MCF 10A (cell line): ENCODE measurements at regions not wholly inside any gene's neighbourhood (a gene's known extent, or its start where the extent isn't known, plus 50 kb on each side); places are given as distances from the start of the nearest gene placed in this dataset.

Experiments used
- BruUV-seq: library from RNA; stranded (reverse); fragments of 400-500 nt; replicated peaks from 2 replicates; lab custom pipeline; 2021; lab: Mats Ljungman, UMichigan
- CTCF ChIA-PET: fragments of 300-600 bp; sonication (Branson Sonifier 250); formaldehyde crosslinking; extraction: SDS; loops from one replicate; lab custom pipeline; 2021; ENCODE audit warnings: antibody characterized with exemption, inconsistent platforms; lab: Yijun Ruan, JAX
- POLR2A ChIA-PET: fragments of 300-600, 350-650 bp; sonication (Branson Sonifier 250); formaldehyde crosslinking; extraction: SDS; loops from one replicate; lab custom pipeline; 2020; ENCODE audit warnings: antibody characterized with exemption, inconsistent platforms; lab: Yijun Ruan, JAX
- DNase-seq: peaks from one replicate; pipeline ENCODE4 v3.0.0-alpha.2; 2018; ENCODE audit not compliant: unreplicated experiment
- H3K27ac Mint-ChIP-seq: one replicate; pipeline ENCODE4 v1.8.0; 2022; ENCODE audit warnings: mild to moderate bottlenecking, low read depth, mixed read lengths; ENCODE audit not compliant: unreplicated experiment
- H3K27me3 Mint-ChIP-seq: one replicate; pipeline ENCODE4 v1.8.0; 2022; ENCODE audit warnings: mixed read lengths; ENCODE audit not compliant: insufficient read depth, unreplicated experiment
- H3K36me3 Mint-ChIP-seq: one replicate; pipeline ENCODE4 v1.8.0; 2022; ENCODE audit warnings: mild to moderate bottlenecking, moderate library complexity, mixed read lengths; ENCODE audit not compliant: insufficient read depth, unreplicated experiment
- H3K4me1 Mint-ChIP-seq: one replicate; pipeline ENCODE4 v1.8.0; 2022; ENCODE audit warnings: mixed read lengths; ENCODE audit not compliant: insufficient read depth, unreplicated experiment
- H3K4me3 Mint-ChIP-seq: one replicate; pipeline ENCODE4 v1.8.0; 2022; ENCODE audit warnings: mild to moderate bottlenecking, moderate library complexity, mixed read lengths; ENCODE audit not compliant: unreplicated experiment
- H3K9me3 Mint-ChIP-seq: one replicate; pipeline ENCODE4 v1.8.0; 2022; ENCODE audit warnings: mixed read lengths; ENCODE audit not compliant: unreplicated experiment
- intact Hi-C: fragments of 100-400 bp; cut with micrococcal nuclease; formaldehyde crosslinking; loops from 2 replicates; pipeline ENCODE4 v1.14.1; 2022
- TF ChIP-seq, protein P1 (sequence below): fragments of 200-600 bp; IDR thresholded peaks from one replicate; pipeline ENCODE4 v1.8.0; 2022; ENCODE audit warnings: antibody characterized with exemption, mild to moderate bottlenecking; ENCODE audit not compliant: unreplicated experiment

DNA sequence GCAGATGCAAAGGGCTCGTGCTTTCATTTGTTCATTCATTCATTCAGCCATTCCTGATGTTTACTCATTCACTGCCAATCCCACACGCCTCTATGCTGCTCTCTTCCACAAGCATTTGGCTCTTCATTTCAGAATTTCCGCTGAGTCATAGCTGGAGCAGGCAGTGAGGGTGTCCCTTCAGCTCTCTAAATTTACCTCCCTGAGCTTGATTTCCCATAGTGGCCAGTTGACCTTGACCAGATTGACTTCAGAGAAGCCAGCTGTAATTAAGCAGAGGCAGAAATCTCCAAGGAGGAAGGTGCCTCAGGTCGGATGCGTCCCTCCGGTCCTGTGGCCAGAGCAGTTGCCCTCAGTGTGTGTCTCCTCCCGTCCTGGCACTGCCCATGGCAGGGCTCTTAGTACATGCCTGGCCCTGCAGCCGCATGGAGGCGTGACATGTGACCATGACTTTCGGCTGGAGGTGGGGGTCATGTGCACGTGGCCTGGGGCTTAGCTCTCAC is 267.2 kb upstream of the ECI2 start:
- Mint-ChIP-seq H3K36me3 (peaks cover 7% of the 10 kb centered on the region), H3K4me1 (peaks cover 17% of the 10 kb centered on the region), H3K9me3 (no peaks in the 10 kb centered on the region), H3K27ac (peak overlapping the region; percentile 57), H3K4me3 (peak overlapping the region; percentile 43), H3K27me3 (no peaks in the 10 kb centered on the region)
- peak; percentile 88 for DNase-seq
- TF ChIP-seq, protein P1, sequence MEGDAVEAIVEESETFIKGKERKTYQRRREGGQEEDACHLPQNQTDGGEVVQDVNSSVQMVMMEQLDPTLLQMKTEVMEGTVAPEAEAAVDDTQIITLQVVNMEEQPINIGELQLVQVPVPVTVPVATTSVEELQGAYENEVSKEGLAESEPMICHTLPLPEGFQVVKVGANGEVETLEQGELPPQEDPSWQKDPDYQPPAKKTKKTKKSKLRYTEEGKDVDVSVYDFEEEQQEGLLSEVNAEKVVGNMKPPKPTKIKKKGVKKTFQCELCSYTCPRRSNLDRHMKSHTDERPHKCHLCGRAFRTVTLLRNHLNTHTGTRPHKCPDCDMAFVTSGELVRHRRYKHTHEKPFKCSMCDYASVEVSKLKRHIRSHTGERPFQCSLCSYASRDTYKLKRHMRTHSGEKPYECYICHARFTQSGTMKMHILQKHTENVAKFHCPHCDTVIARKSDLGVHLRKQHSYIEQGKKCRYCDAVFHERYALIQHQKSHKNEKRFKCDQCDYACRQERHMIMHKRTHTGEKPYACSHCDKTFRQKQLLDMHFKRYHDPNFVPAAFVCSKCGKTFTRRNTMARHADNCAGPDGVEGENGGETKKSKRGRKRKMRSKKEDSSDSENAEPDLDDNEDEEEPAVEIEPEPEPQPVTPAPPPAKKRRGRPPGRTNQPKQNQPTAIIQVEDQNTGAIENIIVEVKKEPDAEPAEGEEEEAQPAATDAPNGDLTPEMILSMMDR: no peak
- no TSS peak for BruUV-seq
- CTCF ChIA-PET: interaction anchor here (0.6 to 1.0 kb wide), 3 partner anchors 8 to 485 kb away, joined by 3 to 5 read pairs (median 3); no protein-coding TSS in a partner anchor
- intact Hi-C loops: loop anchor here (5.0 to 10.0 kb wide), 2 partner anchors 45 to 88 kb away; no protein-coding TSS in a partner anchor
- POLR2A ChIA-PET: interaction anchor here (0.6 to 0.9 kb wide), 4 partner anchors 26 to 1175 kb away, joined by 3 to 4 read pairs (median 4); no protein-coding TSS in a partner anchor

DNA sequence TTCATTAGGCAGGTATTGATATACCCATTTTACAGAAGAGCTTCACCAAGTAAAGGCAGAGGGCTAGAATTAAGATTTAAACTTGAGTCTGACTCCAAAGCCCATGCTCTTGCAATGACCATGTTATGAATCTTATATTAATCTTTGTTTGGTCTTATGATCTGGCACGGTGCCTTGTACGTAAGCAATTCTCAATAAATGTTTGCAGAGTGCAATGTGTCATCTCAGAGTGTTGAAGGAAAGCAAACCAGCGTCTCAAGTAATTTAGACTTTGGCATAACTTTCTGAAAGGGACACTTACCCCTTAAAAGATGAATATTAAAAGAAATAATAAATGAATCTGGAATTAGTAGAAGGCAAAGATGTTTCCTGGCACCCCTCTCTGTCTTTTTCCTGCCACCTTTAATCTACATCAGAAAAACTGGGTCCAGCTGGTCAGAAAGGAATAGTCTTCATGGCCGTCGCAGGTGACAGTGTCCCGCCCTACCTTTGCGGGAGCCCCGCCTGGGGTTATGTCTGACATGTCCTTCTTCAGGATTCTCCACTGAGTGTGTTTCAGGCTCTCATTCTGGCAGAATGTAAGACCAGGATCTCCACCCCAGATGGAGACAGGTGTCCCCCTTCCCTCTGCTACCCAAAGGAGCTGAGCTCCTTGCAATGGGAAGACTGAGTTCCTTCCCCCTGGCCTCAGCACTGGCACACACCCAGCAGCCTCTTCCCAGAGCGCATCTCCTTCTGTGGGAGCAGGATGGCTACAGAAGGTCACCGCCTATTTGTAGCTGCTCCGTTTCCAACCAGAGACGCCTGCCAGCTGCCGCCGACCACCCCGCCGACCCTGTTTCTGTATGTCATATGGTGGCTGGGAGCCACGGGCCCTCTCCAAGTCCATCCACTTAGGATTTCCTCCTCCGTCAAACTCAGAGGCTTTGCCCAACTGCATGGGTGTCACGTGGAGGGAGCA is 266.3 kb upstream of the ECI2 start:
- Mint-ChIP-seq H3K27me3 (no peaks in the 10 kb centered on the region), H3K9me3 (no peaks in the 10 kb centered on the region), H3K4me3 (peak overlapping the region; percentile 43), H3K36me3 (peaks cover 7% of the 10 kb centered on the region), H3K4me1 (peaks cover 17% of the 10 kb centered on the region), H3K27ac (peak overlapping the region; percentile 57)
- CTCF ChIA-PET: interaction anchor here (0.6 to 1.0 kb wide), 5 partner anchors 7 to 702 kb away, joined by 3 to 5 read pairs (median 3); no protein-coding TSS in a partner anchor
- POLR2A ChIA-PET: interaction anchor here (0.6 to 0.9 kb wide), 3 partner anchors 21 to 382 kb away, joined by 3 to 4 read pairs (median 3); no protein-coding TSS in a partner anchor
- intact Hi-C loops: loop anchor here (5.0 to 10.0 kb wide), 2 partner anchors 44 to 87 kb away; no protein-coding TSS in a partner anchor
- BruUV-seq: no TSS peak
- TF ChIP-seq, protein P1: no peak
- DNase-seq: peak; percentile 62

DNA sequence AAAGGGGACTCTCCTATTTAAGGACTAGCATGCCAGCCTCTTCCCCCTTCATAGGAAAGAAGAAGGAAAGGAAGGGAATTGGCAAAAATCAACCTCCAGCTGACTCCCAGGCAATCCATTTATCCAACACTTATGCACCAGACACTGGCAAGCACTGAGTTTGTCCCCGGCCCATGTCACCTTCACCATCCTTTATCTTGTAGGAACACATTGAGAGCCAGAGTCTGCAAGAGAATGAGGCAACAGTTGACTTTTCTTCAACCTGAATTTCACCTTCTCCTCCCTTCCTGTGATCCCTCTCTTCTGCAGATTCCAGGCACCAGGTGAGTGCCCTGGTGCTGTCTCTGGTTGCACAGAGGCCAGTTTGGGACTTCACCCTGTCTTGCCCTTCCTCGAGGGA is 264.3 kb upstream of the ECI2 start:
- H3K36me3 Mint-ChIP-seq: no peaks in the 10 kb centered on the region
- H3K4me1 Mint-ChIP-seq: peaks cover 17% of the 10 kb centered on the region
- TF ChIP-seq, protein P1: no peak
- H3K9me3 Mint-ChIP-seq: no peaks in the 10 kb centered on the region
- H3K27ac Mint-ChIP-seq: no peak overlapping the region
- no TSS peak for BruUV-seq
- no peak overlapping the region for H3K4me3 Mint-ChIP-seq
- DNase-seq: no peak
- POLR2A ChIA-PET: no interaction called here
- CTCF ChIA-PET: interaction anchor here (0.7 kb wide), 1 partner anchor 1212 kb away, joined by 3 read pairs; no protein-coding TSS in a partner anchor
- H3K27me3 Mint-ChIP-seq: no peaks in the 10 kb centered on the region
- intact Hi-C loops: loop anchor here (5.0 to 10.0 kb wide), 2 partner anchors 42 to 85 kb away; no protein-coding TSS in a partner anchor

DNA sequence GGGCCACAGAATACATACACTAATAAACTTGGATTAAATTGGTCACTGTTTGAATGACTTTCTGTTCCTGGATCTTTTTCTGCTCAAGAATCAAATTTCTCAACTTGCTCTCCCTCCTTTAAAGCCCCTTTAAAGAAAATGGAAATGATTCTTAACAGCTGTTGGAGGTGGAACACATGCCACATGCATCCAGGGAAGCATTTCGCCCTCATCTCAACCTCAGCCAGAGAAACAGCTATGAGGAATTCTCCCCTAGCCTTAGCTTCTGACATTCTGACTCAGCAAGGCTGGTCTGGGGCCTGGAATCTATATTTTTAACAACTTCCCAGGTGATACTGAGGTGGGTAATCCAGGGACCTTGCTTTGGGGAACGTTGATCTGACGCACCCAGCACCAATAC is 263.4 kb upstream of the ECI2 start:
- TF ChIP-seq, protein P1: no peak
- H3K36me3 Mint-ChIP-seq: no peaks in the 10 kb centered on the region
- H3K27ac Mint-ChIP-seq: no peak overlapping the region
- no peaks in the 10 kb centered on the region for H3K9me3 Mint-ChIP-seq
- POLR2A ChIA-PET: no interaction called here
- BruUV-seq: no TSS peak
- H3K4me1 Mint-ChIP-seq: peaks cover 17% of the 10 kb centered on the region
- H3K4me3 Mint-ChIP-seq: no peak overlapping the region
- no peak for DNase-seq
- intact Hi-C loops: no loop called here
- CTCF ChIA-PET: no interaction called here
- no peaks in the 10 kb centered on the region for H3K27me3 Mint-ChIP-seq
